ENCODE measurements at regions not wholly inside any gene's neighbourhood (a gene's known extent, or its start where the extent isn't known, plus 50 kb on each side); places are given as distances from the start of the nearest gene placed in this dataset.

GRCh38 chr18:46426021-46426678 lies 230.9 kb downstream of the LOXHD1 start:
- no peak overlapping the region for H3K9ac ChIP-seq (ENCODE audit: low read length)
- TF ChIP-seq MXI1 (conservative IDR thresholded peaks at IDR 0.05; ENCODE audit: poor library complexity, severe bottlenecking) = no peak
- TF ChIP-seq REST (IDR thresholded peaks at IDR 0.05; ENCODE audit: borderline replicate concordance) = no peak
- no peak for TF ChIP-seq RAD21 (conservative IDR thresholded peaks at IDR 0.05)
- TF ChIP-seq EP300 (conservative IDR thresholded peaks at IDR 0.05; ENCODE audit: poor library complexity, severe bottlenecking) = no peak
- no peak for TF ChIP-seq EZH2 (IDR thresholded peaks at IDR 0.05; ENCODE audit: borderline replicate concordance, insufficient read depth, low read length, poor library complexity, severe bottlenecking)
- no peak for TF ChIP-seq POLR2AphosphoS5 (IDR thresholded peaks at IDR 0.05)
- TF ChIP-seq SMC3 (conservative IDR thresholded peaks at IDR 0.05; ENCODE audit: poor library complexity) = no peak
- TF ChIP-seq TAF1 (IDR thresholded peaks at IDR 0.05; ENCODE audit: low read depth) = no peak
- TF ChIP-seq CTCF (IDR thresholded peaks at IDR 0.05; ENCODE audit: poor library complexity, severe bottlenecking) = no peak

GRCh38 chr18:46426679-46427047 lies 230.4 kb downstream of the LOXHD1 start:
- Histone ChIP-seq H3K27me3 (ENCODE audit: insufficient read depth, low read depth, low read length) (no peaks in the 10 kb centered on the region), H3K9me3 (ENCODE audit: low read length) (no peaks in the 10 kb centered on the region), H3K9me2 (ENCODE audit: insufficient read depth, low read length) (no peaks in the 10 kb centered on the region), H3F3A (ENCODE audit: insufficient read depth, low read length, poor library complexity, severe bottlenecking) (no peaks in the 10 kb centered on the region), H3K27ac (ENCODE audit: low read length) (no peak overlapping the region), H3K36me3 (ENCODE audit: insufficient read depth, low read length) (no peaks in the 10 kb centered on the region), H3K4me3 (ENCODE audit: low read length) (no peak overlapping the region), H2AFZ (ENCODE audit: low read depth, low read length) (no peak overlapping the region), H3K9ac (ENCODE audit: low read length) (no peak overlapping the region), H4K20me1 (ENCODE audit: insufficient read depth) (no peaks in the 10 kb centered on the region), H3K79me2 (replicated peaks; ENCODE audit: insufficient read depth, low read length) (no peaks in the 10 kb centered on the region), H3K4me2 (ENCODE audit: low read length) (no peak overlapping the region)
- TF ChIP-seq SMC3 (conservative IDR thresholded peaks at IDR 0.05; ENCODE audit: poor library complexity) (no peak), EZH2 (IDR thresholded peaks at IDR 0.05; ENCODE audit: borderline replicate concordance, insufficient read depth, low read length, poor library complexity, severe bottlenecking) (no peak), RAD21 (conservative IDR thresholded peaks at IDR 0.05) (no peak), REST (IDR thresholded peaks at IDR 0.05; ENCODE audit: borderline replicate concordance) (no peak), CTCF (IDR thresholded peaks at IDR 0.05; ENCODE audit: poor library complexity, severe bottlenecking) (no peak), EP300 (conservative IDR thresholded peaks at IDR 0.05; ENCODE audit: poor library complexity, severe bottlenecking) (no peak), POLR2AphosphoS5 (IDR thresholded peaks at IDR 0.05) (no peak), MXI1 (conservative IDR thresholded peaks at IDR 0.05; ENCODE audit: poor library complexity, severe bottlenecking) (no peak), TAF1 (IDR thresholded peaks at IDR 0.05; ENCODE audit: low read depth) (no peak)

More at GRCh38 chr18:46426021-46426678, 230.9 kb downstream of the LOXHD1 start:
- Histone ChIP-seq H3K4me3 (ENCODE audit: low read length) (no peak overlapping the region), H4K20me1 (ENCODE audit: insufficient read depth) (no peaks in the 10 kb centered on the region), H3K36me3 (ENCODE audit: insufficient read depth, low read length) (no peaks in the 10 kb centered on the region), H3F3A (ENCODE audit: insufficient read depth, low read length, poor library complexity, severe bottlenecking) (no peaks in the 10 kb centered on the region), H3K9me2 (ENCODE audit: insufficient read depth, low read length) (no peaks in the 10 kb centered on the region), H2AFZ (ENCODE audit: low read depth, low read length) (no peak overlapping the region), H3K79me2 (replicated peaks; ENCODE audit: insufficient read depth, low read length) (no peaks in the 10 kb centered on the region), H3K27ac (ENCODE audit: low read length) (no peak overlapping the region), H3K4me2 (ENCODE audit: low read length) (no peak overlapping the region), H3K9me3 (ENCODE audit: low read length) (no peaks in the 10 kb centered on the region), H3K27me3 (ENCODE audit: insufficient read depth, low read depth, low read length) (no peaks in the 10 kb centered on the region)

Data from neural cell (in vitro differentiated cells).